Liver (tissue), 8 donors: ENCODE measurements at regions not wholly inside any gene's neighbourhood (a gene's known extent, or its start where the extent isn't known, plus 50 kb on each side); places are given as distances from the start of the nearest gene placed in this dataset.

Experiments used
- DNase-seq: peaks from one replicate; pipeline ENCODE4 v3.0.0-alpha.2; 2017; ENCODE audit warnings: low spot score
- H3K27ac ChIP-seq, 2 donors: one replicate each; pipeline ENCODE4 v1.7.0; 2013; ENCODE audit warnings: inconsistent platforms in 2 of 2, low read length in 2 of 2, control low read depth in 1 of 2, low read depth in 1 of 2, mild to moderate bottlenecking in 1 of 2
- H3K27me3 ChIP-seq, 4 donors: one replicate each; pipeline versions ENCODE4 v1.6.1 to v1.7.0; 2013; ENCODE audit warnings: low read length in 3 of 4, inconsistent platforms in 1 of 4, mild to moderate bottlenecking in 1 of 4, moderate library complexity in 1 of 4; ENCODE audit not compliant: control insufficient read depth in 4 of 4, insufficient read depth in 4 of 4
- H3K36me3 ChIP-seq, 4 donors: one replicate each; pipeline versions ENCODE4 v1.6.1 to v1.7.0; 2013; ENCODE audit warnings: low read length in 3 of 4, mild to moderate bottlenecking in 3 of 4, low read depth in 1 of 4, moderate library complexity in 1 of 4; ENCODE audit not compliant: control insufficient read depth in 4 of 4, insufficient read depth in 3 of 4
- H3K4me1 ChIP-seq, 4 donors: one replicate each; pipeline versions ENCODE4 v1.6.1 to v1.7.0; 2013; ENCODE audit warnings: low read length in 3 of 4, mild to moderate bottlenecking in 3 of 4, moderate library complexity in 1 of 4; ENCODE audit not compliant: control insufficient read depth in 4 of 4, insufficient read depth in 4 of 4
- H3K4me3 ChIP-seq, 3 donors: one replicate each; pipeline versions ENCODE4 v1.6.1 to v1.7.0; 2013; ENCODE audit warnings: low read length in 3 of 3, control low read depth in 1 of 3, low read depth in 1 of 3, mild to moderate bottlenecking in 1 of 3
- H3K9ac ChIP-seq, 2 donors: one replicate each; pipeline ENCODE4 v1.7.0; 2013; ENCODE audit warnings: low read length in 2 of 2, mild to moderate bottlenecking in 2 of 2, moderate library complexity in 2 of 2, control low read depth in 1 of 2, low read depth in 1 of 2
- H3K9me3 ChIP-seq, 4 donors: one replicate each; pipeline versions ENCODE4 v1.6.1 to v1.7.0; 2013; ENCODE audit warnings: low read length in 3 of 4; ENCODE audit not compliant: control insufficient read depth in 4 of 4
- CTCF ChIP-seq: fragments of 150-350 bp; IDR thresholded peaks from 2 replicates; pipeline ENCODE4 v1.5.1; 2017; ENCODE audit warnings: improper control_type of control experiment, low read depth, low read length; ENCODE audit not compliant: missing input control
- EGR1 ChIP-seq, 2 donors: IDR thresholded peaks; 2 replicates each; pipeline ENCODE4 v1.6.1; 2016 to 2018; ENCODE audit warnings: antibody characterized with exemption in 2 of 2, low read depth in 2 of 2
- FOXA1 ChIP-seq: IDR thresholded peaks from 2 replicates; pipeline ENCODE4 v1.6.1; 2016; ENCODE audit warnings: antibody characterized with exemption
- HNF4A ChIP-seq, 2 donors: conservative IDR thresholded peaks; 2 replicates each; pipeline ENCODE4 v1.6.1; 2016; ENCODE audit warnings: antibody characterized with exemption in 2 of 2, mild to moderate bottlenecking in 2 of 2
- JUND ChIP-seq, 2 donors: IDR thresholded peaks; 2 replicates each; pipeline ENCODE4 v1.6.1; 2016; ENCODE audit warnings: antibody characterized with exemption in 2 of 2
- MAX ChIP-seq: IDR thresholded peaks from 2 replicates; pipeline ENCODE4 v1.6.1; 2016; ENCODE audit warnings: antibody characterized with exemption
- REST ChIP-seq: IDR thresholded peaks from 2 replicates; pipeline ENCODE4 v1.6.1; 2016; ENCODE audit warnings: antibody characterized with exemption, mild to moderate bottlenecking
- RXRA ChIP-seq, 2 donors: IDR thresholded peaks; 2 replicates each; pipeline ENCODE4 v1.6.1; 2017 to 2018; ENCODE audit warnings: antibody characterized with exemption in 2 of 2, mild to moderate bottlenecking in 1 of 2
- SP1 ChIP-seq: IDR thresholded peaks from 2 replicates; pipeline ENCODE4 v1.6.1; 2018; ENCODE audit warnings: antibody characterized with exemption, mild to moderate bottlenecking
- TAF1 ChIP-seq: conservative IDR thresholded peaks from 2 replicates; pipeline ENCODE4 v1.6.1; 2016; ENCODE audit warnings: antibody characterized with exemption, mild to moderate bottlenecking
- YY1 ChIP-seq: IDR thresholded peaks from 2 replicates; pipeline ENCODE4 v1.6.1; 2016; ENCODE audit warnings: antibody characterized with exemption, mild to moderate bottlenecking
- WGBS: extraction: QIAGEN DNeasy Blood & Tissue Kit; methylation state at CpG from one replicate; pipeline ENCODE4 v1.1.7; 2013; 5-methylcytosine and 5-hydroxymethylcytosine counted together
- TF ChIP-seq, protein P1 (sequence below): IDR thresholded peaks from 2 replicates; pipeline ENCODE4 v1.6.1; 2016; ENCODE audit warnings: antibody characterized with exemption
- donor health status: healthy.
- donor health status: healthy.
- donor health status: healthy.
- donor health status: healthy.
- donor health status: healthy.

DNA sequence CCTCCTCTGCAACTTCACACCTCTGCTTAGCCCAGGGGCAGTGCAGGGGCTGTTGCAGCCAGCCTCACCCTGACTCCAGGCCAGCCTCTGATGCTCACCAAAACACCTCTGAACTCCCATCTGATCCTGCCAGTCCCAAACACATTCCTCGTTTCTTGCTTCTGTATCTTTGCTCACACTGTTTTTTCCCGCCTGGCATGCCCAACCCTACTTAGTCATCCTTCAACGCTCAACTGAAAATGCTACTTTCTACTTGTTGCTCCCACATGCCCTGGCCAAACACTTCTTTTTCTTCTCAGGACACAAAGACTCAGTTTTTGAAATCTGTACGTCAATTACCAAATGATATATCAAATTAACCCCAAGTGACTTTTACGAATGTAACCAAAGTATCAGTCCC, 140.8 kb upstream of the ZBED5 start:
- 82% methylated on average over 5 of the region's 5 CpGs for WGBS
- H3K36me3 ChIP-seq = no peaks in the 10 kb centered on the region
- no peaks in the 10 kb centered on the region for H3K27me3 ChIP-seq
- no peak overlapping the region for H3K4me3 ChIP-seq
- H3K27ac ChIP-seq = no peak overlapping the region
- H3K9me3 ChIP-seq = peaks cover 0 to 2% (median 0%) of the 10 kb centered on the region in 4 donors
- DNase-seq = no peak
- TF ChIP-seq RXRA (IDR thresholded peaks at IDR 0.05) = no peak
- TF ChIP-seq REST = no peak
- H3K9ac ChIP-seq = no peak overlapping the region
- H3K4me1 ChIP-seq = no peaks in the 10 kb centered on the region

DNA sequence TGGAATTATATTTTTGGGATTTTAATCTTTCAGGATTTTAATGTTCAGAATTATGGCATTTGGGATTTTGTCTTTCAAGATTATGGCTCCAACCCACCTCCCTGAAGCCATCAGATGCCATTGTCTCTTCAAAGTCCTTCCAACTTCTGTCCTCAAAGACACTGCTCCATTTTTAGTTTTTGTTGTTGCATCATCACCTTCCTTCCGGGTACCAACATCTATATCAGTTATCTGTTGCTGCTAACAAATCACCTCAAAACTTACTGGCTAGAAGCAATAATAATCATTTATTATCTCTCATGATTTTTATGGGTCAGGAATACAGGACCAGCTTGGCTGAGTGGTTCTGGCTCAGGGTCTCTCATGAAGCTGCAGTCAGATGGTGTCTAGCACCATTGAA, 138.8 kb upstream of the ZBED5 start:
- TF ChIP-seq TAF1 (no peak), CTCF (no peak), YY1 (no peak), EGR1 (IDR thresholded peaks at IDR 0.05; ENCODE audit: low read depth in 2 of 2) (no peak), FOXA1 (no peak), MAX (no peak), JUND (IDR thresholded peaks at IDR 0.05) (no peak), REST (no peak), HNF4A (conservative IDR thresholded peaks at IDR 0.05) (no peak), RXRA (IDR thresholded peaks at IDR 0.05) (no peak), SP1 (no peak)
- TF ChIP-seq, protein P1, sequence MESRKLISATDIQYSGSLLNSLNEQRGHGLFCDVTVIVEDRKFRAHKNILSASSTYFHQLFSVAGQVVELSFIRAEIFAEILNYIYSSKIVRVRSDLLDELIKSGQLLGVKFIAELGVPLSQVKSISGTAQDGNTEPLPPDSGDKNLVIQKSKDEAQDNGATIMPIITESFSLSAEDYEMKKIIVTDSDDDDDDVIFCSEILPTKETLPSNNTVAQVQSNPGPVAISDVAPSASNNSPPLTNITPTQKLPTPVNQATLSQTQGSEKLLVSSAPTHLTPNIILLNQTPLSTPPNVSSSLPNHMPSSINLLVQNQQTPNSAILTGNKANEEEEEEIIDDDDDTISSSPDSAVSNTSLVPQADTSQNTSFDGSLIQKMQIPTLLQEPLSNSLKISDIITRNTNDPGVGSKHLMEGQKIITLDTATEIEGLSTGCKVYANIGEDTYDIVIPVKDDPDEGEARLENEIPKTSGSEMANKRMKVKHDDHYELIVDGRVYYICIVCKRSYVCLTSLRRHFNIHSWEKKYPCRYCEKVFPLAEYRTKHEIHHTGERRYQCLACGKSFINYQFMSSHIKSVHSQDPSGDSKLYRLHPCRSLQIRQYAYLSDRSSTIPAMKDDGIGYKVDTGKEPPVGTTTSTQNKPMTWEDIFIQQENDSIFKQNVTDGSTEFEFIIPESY = no peak
- Histone ChIP-seq H3K4me1 (no peaks in the 10 kb centered on the region), H3K36me3 (no peaks in the 10 kb centered on the region), H3K9ac (no peak overlapping the region), H3K27me3 (no peaks in the 10 kb centered on the region), H3K9me3 (peaks cover 0 to 2% (median 0%) of the 10 kb centered on the region in 4 donors), H3K4me3 (no peak overlapping the region), H3K27ac (no peak overlapping the region)
- 35% methylated on average over 1 of the region's 1 CpG for WGBS
- no peak for DNase-seq
